Fibroblast of lung (primary cell): ENCODE measurements at regions not wholly inside any gene's neighbourhood (a gene's known extent, or its start where the extent isn't known, plus 50 kb on each side); places are given as distances from the start of the nearest gene placed in this dataset.

ENCODE experiments used
- DNase-seq, 2 donors: peaks; one replicate each; pipeline versions ENCODE4 v3.0.0 to v3.0.0-alpha.2; 2010; ENCODE audit warnings: low read depth in 2 of 2
- H2AFZ ChIP-seq: 2 replicates; pipeline ENCODE4 v1.5.1; 2012; ENCODE audit warnings: low read length, control low read depth, inconsistent platforms
- H3K27ac ChIP-seq: 2 replicates; pipeline ENCODE4 v1.5.1; 2011; ENCODE audit warnings: low read length, control low read depth; ENCODE audit not compliant: insufficient read depth
- H3K27me3 ChIP-seq: 2 replicates; pipeline ENCODE4 v1.5.1; 2011; ENCODE audit warnings: mild to moderate bottlenecking, low read length; ENCODE audit not compliant: control insufficient read depth, insufficient read depth
- H3K36me3 ChIP-seq: 2 replicates; pipeline ENCODE4 v1.5.1; 2011; ENCODE audit warnings: low read length; ENCODE audit not compliant: control insufficient read depth, insufficient read depth
- H3K4me1 ChIP-seq: 2 replicates; pipeline ENCODE4 v1.5.1; 2011; ENCODE audit warnings: low read length; ENCODE audit not compliant: control insufficient read depth, insufficient read depth; ENCODE audit errors: extremely low read depth
- H3K4me2 ChIP-seq: 2 replicates; pipeline ENCODE4 v1.5.1; 2011; ENCODE audit warnings: low read length, control low read depth; ENCODE audit not compliant: insufficient read depth; ENCODE audit errors: extremely low read depth
- H3K4me3 ChIP-seq, 4 experiments: fragments of 200-600 bp in 1 of 4; sonication (generic) in 1 of 4; replicated peaks in 1 of 4; 2 replicates each; pipeline ENCODE4 v1.5.1; 2011 to 2016; ENCODE audit warnings: low read length in 4 of 4, low read depth in 3 of 4, mild to moderate bottlenecking in 3 of 4, control low read depth in 2 of 4, inconsistent platforms in 1 of 4, mixed read lengths in 1 of 4; ENCODE audit not compliant: insufficient read depth in 1 of 4; ENCODE audit errors: control extremely low read depth in 1 of 4
- H3K79me2 ChIP-seq: 2 replicates; pipeline ENCODE4 v1.5.1; 2012; ENCODE audit warnings: mild to moderate bottlenecking, low read length, inconsistent platforms; ENCODE audit not compliant: control insufficient read depth, insufficient read depth
- H3K9ac ChIP-seq: 2 replicates; pipeline ENCODE4 v1.5.1; 2011; ENCODE audit warnings: mild to moderate bottlenecking, low read length, control low read depth; ENCODE audit not compliant: insufficient read depth
- H3K9me3 ChIP-seq: 2 replicates; pipeline ENCODE4 v1.5.1; 2012; ENCODE audit warnings: low read depth, low read length; ENCODE audit not compliant: control insufficient read depth, insufficient read depth
- H4K20me1 ChIP-seq: 2 replicates; pipeline ENCODE4 v1.5.1; 2011; ENCODE audit warnings: low read length; ENCODE audit not compliant: control insufficient read depth, insufficient read depth; ENCODE audit errors: extremely low read depth
- EZH2 ChIP-seq: IDR thresholded peaks from 2 replicates; pipeline ENCODE4 v1.5.1; 2012; ENCODE audit warnings: low read length, control low read depth, mild to moderate bottlenecking; ENCODE audit errors: missing control alignments
- TF ChIP-seq, protein P1 (sequence below), 2 donors: IDR thresholded peaks in 1 of 2; conservative IDR thresholded peaks in 1 of 2; 1 replicate in 1 of 2; 2 replicates in 1 of 2; pipeline ENCODE4 v1.5.1; 2011 to 2012; ENCODE audit warnings: low read length in 2 of 2, control low read depth in 1 of 2, inconsistent platforms in 1 of 2, low read depth in 1 of 2, mild to moderate bottlenecking in 1 of 2

DNA sequence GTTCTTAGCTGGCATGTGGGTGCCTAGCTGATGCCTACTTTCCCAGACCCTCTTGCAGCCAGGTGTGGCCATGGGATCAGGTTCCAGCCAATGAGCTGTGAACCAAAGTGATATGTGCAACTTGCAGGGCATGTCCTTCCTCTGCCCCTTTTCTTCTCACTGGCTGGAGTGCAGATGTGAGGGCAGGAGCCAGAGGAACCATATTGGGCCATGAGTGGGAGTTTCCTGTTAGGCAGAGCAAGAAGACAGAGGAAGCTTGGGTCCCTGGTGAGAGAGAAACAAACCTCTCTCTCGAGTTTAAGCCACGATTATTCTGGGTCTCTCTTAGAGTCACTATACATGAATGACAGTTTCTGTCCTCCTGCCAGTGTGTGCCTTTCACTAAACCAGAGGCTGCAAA lies 120.4 kb upstream of the STX18 start:
- H3K9ac ChIP-seq = no peak overlapping the region

DNA sequence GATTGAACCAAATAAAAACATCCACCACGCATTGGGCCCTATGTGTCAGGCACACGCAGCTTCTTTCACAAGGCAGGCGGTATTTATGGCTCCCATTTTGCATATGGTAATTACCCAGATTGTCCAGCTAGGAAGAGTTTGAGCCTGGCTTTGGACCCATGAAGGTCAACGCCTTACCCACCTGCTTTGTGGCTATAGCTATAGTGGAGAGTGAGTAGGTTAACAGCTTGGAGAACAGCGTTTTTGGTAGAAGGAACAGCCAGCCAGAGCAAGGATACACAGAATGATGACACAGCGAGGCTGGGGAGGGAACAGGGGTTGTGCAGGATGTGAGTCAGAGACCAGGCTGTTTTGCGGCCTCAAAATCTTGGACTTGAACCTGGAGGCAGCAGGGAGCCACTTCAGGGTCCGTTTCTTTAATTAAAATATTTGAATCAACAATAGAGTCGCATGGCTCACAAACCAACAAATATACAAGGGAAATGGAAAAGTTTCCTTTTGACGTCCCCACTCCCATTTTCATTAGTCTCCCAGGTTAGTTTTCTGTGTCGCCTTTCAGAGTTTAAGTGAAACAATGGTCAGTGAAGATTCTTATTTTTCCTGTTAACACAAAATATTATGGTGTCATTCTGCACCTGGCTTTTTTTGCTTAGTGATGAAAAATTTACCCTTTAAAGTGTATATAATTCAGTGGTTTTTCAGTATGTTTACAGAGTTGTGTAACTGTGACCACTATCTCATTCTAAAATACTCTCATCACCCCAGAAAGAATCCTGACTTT lies 118.2 kb upstream of the STX18 start:
- Histone ChIP-seq H4K20me1 (no peaks in the 10 kb centered on the region), H3K27ac (peak overlapping the region; percentile 64), H3K79me2 (no peaks in the 10 kb centered on the region), H3K27me3 (no peaks in the 10 kb centered on the region), H3K4me2 (peak overlapping the region; percentile 59), H3K4me1 (peaks cover 8% of the 10 kb centered on the region), H3K9me3 (no peaks in the 10 kb centered on the region), H3K4me3 (no peak overlapping the region), H3K9ac (no peak overlapping the region), H2AFZ (peak overlapping the region; percentile 29), H3K36me3 (no peaks in the 10 kb centered on the region)
- TF ChIP-seq EZH2 = no peak
- TF ChIP-seq, protein P1, sequence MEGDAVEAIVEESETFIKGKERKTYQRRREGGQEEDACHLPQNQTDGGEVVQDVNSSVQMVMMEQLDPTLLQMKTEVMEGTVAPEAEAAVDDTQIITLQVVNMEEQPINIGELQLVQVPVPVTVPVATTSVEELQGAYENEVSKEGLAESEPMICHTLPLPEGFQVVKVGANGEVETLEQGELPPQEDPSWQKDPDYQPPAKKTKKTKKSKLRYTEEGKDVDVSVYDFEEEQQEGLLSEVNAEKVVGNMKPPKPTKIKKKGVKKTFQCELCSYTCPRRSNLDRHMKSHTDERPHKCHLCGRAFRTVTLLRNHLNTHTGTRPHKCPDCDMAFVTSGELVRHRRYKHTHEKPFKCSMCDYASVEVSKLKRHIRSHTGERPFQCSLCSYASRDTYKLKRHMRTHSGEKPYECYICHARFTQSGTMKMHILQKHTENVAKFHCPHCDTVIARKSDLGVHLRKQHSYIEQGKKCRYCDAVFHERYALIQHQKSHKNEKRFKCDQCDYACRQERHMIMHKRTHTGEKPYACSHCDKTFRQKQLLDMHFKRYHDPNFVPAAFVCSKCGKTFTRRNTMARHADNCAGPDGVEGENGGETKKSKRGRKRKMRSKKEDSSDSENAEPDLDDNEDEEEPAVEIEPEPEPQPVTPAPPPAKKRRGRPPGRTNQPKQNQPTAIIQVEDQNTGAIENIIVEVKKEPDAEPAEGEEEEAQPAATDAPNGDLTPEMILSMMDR (conservative IDR thresholded peaks at IDR 0.05 in 1 of 2, IDR thresholded peaks at IDR 0.05 in 1 of 2; ENCODE audit: low read depth in 1 of 2, low read length in 2 of 2) = no peak
- peak; percentile 88 to 94 for DNase-seq

More for the DNA sequence above, 120.4 kb upstream of the STX18 start:
- H2AFZ ChIP-seq = no peak overlapping the region
- H3K27me3 ChIP-seq = no peaks in the 10 kb centered on the region
- no peak overlapping the region for H3K4me2 ChIP-seq
- peaks cover 8% of the 10 kb centered on the region for H3K4me1 ChIP-seq
- TF ChIP-seq EZH2 = no peak
- TF ChIP-seq, protein P1 (conservative IDR thresholded peaks at IDR 0.05 in 1 of 2, IDR thresholded peaks at IDR 0.05 in 1 of 2; ENCODE audit: low read depth in 1 of 2, low read length in 2 of 2) = no peak
- no peak overlapping the region for H3K27ac ChIP-seq
- H3K79me2 ChIP-seq = no peaks in the 10 kb centered on the region
- H3K4me3 ChIP-seq = no peak overlapping the region
- H3K36me3 ChIP-seq = no peaks in the 10 kb centered on the region
- no peaks in the 10 kb centered on the region for H3K9me3 ChIP-seq
- no peaks in the 10 kb centered on the region for H4K20me1 ChIP-seq
- DNase-seq = no peak

DNA sequence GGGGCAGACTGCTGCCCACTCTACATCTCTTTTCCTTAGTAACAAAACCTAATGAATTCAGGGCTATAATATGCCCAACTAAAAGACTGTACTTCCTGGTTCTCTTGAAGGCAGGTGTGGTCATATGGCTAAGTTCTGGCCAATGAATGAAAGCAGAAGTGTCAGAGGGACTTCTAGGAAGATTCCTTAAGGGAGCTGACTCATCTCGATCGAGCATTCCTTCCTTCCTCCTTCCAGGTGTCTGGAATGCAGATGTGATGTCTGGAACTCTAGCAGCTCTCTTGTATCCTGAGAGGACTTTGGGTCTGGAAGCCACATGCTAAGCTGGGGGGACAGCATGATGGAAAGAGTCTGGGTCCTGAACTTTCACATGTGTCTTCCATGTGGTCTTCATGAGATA lies 116.2 kb upstream of the STX18 start:
- Histone ChIP-seq H4K20me1 (no peaks in the 10 kb centered on the region), H3K4me1 (peaks cover 8% of the 10 kb centered on the region), H3K9ac (no peak overlapping the region), H3K4me2 (no peak overlapping the region), H2AFZ (no peak overlapping the region), H3K36me3 (no peaks in the 10 kb centered on the region), H3K9me3 (no peaks in the 10 kb centered on the region), H3K4me3 (no peak overlapping the region), H3K27me3 (no peaks in the 10 kb centered on the region), H3K79me2 (no peaks in the 10 kb centered on the region), H3K27ac (no peak overlapping the region)
- TF ChIP-seq, protein P1 (conservative IDR thresholded peaks at IDR 0.05 in 1 of 2, IDR thresholded peaks at IDR 0.05 in 1 of 2; ENCODE audit: low read depth in 1 of 2, low read length in 2 of 2) = no peak
- TF ChIP-seq EZH2 = no peak
- DNase-seq = peak in 1 of 2 donors; percentile 44
